ENCODE measurements at regions not wholly inside any gene's neighbourhood (a gene's known extent, or its start where the extent isn't known, plus 50 kb on each side); places are given as distances from the start of the nearest gene placed in this dataset.

DNA sequence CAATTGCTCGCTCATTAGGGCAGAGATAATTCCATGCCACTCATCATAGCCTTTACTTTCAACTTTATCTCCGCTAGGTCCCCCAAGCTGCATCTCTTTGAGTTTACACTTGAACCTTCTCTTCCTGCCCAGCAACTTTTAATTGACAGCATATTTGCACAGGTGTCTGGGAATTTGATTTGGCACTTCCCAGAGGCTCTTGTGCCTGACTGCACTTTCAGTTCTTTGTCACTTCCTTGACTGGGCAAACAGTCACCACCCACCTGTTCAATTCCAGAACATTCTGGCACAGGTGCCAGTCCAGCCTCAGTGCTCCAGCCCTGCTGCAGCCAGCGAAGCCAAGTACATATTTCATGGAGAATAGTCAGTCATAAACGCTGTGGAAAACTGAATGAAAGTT is 110.1 kb upstream of the LRIG3 start:
- TF ChIP-seq, protein P1, sequence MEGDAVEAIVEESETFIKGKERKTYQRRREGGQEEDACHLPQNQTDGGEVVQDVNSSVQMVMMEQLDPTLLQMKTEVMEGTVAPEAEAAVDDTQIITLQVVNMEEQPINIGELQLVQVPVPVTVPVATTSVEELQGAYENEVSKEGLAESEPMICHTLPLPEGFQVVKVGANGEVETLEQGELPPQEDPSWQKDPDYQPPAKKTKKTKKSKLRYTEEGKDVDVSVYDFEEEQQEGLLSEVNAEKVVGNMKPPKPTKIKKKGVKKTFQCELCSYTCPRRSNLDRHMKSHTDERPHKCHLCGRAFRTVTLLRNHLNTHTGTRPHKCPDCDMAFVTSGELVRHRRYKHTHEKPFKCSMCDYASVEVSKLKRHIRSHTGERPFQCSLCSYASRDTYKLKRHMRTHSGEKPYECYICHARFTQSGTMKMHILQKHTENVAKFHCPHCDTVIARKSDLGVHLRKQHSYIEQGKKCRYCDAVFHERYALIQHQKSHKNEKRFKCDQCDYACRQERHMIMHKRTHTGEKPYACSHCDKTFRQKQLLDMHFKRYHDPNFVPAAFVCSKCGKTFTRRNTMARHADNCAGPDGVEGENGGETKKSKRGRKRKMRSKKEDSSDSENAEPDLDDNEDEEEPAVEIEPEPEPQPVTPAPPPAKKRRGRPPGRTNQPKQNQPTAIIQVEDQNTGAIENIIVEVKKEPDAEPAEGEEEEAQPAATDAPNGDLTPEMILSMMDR (IDR thresholded peaks at IDR 0.05) = no peak
- TF ChIP-seq POLR2A (IDR thresholded peaks at IDR 0.05) = no peak

All from stomach (tissue), 4 donors.